DMS114 treated with DMSO at 0.1 percent for 48 hours (cell line): ENCODE measurements at regions not wholly inside any gene's neighbourhood (a gene's known extent, or its start where the extent isn't known, plus 50 kb on each side); places are given as distances from the start of the nearest gene placed in this dataset.

Experiments
- DNase-seq: peaks from one replicate; lab custom pipeline; 2025; ENCODE audit not compliant: unreplicated experiment; lab: John Stamatoyannopoulos, UW

DNA sequence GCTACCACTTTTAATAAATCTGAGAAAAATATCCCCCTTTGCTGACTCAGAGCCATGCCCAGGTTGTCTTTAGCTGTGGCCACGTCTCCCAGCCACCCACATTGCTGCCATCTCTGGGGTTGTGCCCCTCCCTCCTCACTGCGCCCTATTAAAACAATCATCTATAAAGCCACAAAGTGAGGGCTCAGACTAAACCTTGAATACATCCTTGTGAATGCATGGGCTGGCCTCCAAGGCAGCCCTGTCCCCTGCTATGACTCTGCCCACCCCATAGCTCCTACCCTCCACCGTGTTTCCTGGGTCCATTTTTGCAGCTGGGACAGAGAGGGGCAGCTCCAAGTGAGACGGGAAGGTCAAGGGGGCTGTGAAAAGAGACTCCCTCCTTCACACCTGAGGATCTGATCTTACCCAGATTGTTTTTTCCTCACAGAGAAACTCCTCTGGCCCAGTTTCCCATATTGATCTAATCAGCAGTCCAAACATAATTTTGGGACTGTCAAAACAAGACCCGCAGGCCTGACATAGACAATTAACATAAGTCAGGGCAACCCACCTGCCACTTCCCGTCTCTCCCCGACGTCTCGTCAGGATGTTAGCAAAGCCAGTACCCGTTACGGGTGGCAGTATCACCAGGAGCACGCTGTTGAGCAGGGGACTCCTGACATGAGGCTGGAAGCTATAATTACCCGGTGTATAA, 199.0 kb downstream of the KATNAL1 start:
- no peak for DNase-seq

DNA sequence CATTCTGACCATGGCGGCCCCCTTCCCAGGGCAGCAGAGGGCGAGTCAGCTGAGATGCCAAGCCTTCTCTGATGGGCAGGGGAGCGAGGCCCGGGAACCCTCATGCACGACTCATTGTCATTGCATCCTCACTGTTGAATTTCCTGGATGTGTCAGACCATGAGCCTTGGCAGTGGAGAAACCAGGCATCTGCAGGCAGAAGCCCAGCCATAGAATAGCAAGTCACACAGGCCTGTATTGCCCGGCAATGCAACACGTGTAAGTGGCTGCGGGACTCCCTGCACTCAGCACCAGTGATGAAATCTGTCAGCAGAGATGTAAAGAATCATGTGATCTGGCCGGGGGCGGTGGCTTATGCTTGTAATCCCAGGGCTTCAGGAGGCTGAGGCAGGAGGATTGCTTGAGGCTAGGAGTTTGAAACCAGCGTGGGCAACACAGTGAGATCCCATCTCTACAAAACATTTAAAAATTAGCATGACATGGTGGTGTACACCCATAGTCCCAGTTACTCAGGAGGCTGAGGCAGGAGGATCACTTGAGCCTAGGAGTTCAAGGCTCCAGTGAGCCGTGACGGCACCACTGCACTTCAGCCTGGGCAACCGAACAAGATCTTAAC, 199.7 kb downstream of the KATNAL1 start:
- DNase-seq, result no peak

DNA sequence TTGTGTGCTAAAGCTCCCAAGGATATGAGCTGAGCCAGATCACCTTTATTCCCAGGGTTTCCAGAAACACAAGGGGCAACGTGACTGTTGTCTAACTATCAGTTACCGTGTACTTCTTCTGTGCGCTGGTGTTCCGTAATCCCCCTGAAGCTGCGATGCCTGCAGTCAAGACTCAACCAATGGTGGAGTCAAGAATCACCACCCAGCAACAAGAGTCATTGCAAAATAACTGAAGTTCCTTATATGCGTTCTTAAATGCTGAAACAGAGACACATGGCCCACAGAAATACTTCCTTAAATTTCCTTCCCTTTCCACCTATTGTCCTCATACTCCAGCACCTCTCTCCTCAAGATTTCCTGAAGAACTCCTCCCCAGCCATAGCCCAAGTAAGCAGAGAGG, 200.2 kb downstream of the KATNAL1 start:
- no peak for DNase-seq

DNA sequence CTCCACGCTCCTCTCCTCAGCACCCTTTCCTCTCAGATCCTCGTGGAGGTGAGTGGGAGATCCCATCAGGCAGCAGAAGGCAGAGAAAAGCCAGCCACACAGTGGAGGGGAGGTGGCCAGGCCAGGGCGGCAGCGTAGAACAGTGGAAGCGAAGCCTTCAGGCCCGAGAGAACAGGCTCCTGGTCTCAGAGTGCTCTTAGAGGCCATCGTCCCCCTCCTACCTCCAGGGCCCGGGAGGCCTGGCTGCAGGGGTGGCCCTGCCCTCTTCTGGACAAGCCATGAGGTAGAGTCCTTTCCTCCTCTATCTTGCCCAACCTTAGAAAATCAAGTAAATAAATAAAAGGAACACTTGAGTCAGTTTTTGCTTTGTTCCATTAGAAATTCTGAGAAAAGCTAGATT, 202.0 kb downstream of the KATNAL1 start:
- DNase-seq, result no peak

DNA sequence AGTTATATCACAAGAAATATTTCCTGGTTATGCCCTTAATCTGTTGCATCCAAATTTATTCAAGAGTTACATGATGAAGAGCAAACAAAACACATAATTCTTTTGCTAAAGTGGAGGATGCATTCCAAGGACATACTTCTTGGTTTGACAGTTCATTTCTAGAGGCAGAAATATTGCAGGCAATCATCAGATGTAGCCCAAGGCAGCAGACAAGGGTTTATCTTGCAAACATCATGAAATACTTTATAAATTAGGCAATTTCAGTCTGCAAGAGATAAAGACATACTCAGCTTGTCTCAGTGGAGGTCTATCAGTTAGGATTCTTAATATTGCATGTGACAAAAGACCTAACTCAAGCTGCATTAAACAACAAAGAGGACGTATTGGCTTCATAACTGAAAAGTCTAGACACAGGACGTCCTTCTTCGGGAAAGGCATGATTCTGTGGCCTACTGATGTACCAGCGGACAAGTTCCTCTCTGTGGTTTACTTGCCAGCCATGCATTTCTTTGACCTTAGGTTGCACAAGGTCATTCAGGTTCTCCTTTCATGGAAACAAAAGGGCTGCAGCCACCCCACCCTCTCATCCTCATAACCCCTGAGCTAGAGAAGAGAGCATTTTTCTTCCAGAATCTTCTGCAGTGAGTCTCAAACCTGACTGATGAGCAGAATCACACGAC, 204.1 kb downstream of the KATNAL1 start:
- DNase-seq, result no peak

DNA sequence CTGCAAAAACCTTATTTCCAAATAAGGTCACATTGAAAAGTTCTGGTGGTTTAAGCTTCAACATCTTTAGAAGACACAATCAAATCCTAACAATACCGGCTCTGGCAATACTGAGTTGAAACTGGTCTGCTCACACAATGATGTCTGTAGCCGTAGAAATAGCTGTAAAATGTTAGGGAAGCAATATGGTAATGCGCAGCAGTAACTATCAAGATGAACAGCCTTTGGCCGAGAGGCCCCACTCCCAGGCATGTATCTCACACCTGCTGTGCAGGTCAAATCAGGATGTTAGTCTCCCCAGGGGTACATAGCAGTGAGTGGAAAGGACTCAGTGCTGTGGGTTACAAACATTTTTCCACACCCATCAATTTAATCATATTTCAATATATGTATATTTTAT, 207.1 kb downstream of the KATNAL1 start:
- DNase-seq, result no peak

DNA sequence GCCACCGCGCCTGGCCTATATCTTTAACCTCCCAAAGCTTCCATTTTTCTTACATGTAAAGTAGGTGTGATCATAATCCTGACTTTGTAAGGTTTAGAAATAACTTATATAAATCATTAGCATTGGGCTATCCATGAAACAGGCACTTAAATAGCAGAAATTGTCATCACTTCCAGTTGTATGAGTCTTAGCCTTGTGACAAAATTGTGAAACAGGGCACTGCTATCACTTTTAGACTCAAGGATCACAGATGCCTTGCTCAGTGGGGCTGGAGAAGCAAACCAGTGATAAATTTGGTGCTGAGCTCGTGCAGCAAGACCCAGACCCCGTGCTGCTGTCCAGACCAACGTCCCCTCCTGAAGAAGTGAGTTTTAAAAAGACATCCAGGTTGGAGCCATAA, 209.7 kb downstream of the KATNAL1 start:
- no peak for DNase-seq

DNA sequence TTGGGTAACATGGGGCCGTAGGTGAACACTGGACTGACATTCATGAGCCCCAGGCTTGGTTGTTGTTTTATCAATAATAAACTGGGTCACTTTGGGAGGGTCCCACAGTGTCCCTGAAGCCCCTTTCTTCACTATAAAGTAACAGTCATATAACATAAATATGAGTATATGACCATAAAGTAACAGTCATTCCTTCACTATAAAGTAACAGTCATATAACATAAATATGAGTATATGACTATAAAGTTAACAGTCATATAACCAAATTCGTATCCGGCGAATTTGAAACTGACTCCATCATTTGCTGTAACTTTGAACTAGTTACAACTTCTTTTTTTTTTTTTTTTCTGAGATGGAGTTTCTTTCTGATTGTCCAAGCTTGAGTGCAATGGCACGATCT, 210.3 kb downstream of the KATNAL1 start:
- DNase-seq, result no peak

DNA sequence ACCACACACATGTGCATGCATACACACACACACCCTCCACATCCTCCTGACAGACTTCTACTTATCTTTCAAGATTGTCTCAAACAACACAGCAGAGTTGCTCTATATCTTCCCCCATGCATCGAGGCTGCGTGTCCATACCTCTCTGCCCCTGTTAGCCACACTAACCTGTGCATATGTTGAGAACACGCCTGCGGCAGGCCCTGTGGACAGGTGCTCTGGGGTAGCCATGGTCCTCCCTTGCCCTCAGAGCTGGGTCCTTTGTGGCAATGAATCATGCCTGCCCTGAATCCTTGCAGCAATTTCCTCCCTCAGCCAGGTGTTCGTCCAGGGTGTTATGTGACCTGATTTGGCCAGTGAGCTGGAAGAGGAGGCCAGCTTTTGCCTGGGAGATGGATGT, 213.3 kb downstream of the KATNAL1 start:
- DNase-seq, result no peak

DNA sequence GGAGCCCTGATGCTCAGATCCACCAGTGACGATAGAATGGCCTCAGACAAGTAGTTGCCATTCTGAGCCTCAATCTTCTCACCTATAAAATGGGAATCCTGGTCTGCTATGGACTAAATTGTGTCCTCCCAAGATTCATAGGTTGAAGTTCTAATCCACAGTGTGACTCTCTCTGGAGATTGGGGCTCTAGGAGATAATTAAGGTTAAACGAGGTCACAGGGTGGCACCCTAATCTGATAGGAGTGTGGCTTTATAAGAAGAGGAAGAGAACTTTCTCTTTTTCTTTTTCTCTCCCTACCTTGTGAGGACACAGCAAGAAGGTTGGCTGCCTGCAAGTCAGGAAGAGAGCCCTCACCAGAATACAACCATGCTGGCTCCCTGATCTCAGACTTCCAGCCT, 214.1 kb downstream of the KATNAL1 start:
- DNase-seq, result no peak

DNA sequence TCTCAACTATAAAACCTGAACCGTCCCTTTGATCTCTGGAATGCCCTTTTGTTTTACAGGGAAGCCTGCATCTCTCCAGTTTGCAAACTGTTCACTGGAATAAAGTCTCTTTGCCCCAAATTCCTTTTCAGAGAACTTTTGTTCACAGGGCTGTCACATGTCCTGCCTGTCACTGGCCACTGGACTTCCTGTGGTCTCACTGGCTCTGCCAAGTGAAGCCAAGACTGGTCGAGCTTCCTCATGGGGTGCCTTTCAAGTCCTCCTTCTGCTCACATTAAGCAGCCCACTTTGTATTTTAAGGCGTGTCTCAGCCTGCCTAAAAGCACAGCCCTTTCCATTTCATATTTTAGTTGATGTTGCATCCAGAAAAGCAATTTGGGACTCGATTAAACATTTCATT, 215.7 kb downstream of the KATNAL1 start:
- no peak for DNase-seq

DNA sequence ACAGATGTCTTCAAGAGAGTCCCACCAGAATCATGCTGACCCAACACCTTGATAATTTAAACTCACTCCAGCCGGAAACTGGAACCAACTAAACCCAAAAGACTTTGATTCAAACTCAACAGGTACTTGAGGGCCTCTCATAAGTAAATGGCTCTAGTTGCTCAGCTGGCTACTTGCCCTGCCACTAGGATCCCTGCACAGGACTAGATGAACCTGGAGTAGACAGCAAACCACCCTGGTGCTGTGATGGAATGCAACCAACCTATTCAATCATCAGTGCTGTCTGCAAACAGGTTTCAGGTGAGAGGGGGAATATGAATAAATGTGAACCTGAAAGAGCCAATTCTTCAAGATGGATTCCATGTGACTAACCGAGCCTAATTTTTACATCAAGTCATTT, 216.3 kb downstream of the KATNAL1 start:
- no peak for DNase-seq

DNA sequence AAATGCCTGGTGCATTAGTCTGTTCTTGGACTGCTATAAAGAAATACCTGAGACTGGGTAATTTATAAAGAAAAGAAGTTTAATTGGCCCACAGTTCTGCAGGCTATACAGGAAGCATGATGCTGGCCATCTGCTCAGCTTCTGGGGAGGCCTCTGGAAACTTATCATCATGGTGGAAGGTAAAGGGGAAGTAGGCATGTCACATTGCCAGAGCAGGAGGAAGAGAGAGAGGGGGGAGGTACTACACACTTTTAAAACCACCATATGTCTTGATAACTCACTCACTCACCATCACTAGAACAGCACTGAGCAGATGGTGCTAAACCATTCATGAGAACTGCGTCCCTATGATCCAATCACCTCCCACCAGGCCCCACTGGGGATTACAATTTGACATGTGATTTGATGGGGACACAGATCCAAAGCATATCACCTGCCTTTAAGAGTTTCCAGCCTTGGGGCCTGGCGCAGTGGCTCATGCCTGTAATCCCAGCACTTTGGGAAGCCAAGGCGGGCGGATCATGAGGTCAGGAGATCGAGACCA, 219.0 kb downstream of the KATNAL1 start:
- DNase-seq, result no peak

DNA sequence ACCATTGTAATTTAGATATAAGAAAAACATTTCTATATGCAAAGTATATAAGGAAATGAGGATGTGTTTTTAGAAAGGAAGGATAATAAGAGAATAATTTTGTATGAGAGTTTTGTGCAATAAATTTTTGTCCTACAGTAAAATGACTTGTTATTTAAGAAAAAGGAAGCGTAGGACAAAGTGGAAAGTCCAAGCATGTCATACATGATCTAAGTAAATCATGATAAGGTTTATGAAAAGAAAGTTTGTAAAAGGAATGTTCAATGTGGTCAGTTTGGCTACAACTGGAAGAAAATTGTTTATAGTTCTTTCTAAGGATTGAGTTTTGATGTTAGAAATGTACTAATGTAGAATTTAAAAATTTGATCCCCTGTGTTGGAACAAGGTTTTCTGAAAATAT, 222.3 kb downstream of the KATNAL1 start:
- no peak for DNase-seq

DNA sequence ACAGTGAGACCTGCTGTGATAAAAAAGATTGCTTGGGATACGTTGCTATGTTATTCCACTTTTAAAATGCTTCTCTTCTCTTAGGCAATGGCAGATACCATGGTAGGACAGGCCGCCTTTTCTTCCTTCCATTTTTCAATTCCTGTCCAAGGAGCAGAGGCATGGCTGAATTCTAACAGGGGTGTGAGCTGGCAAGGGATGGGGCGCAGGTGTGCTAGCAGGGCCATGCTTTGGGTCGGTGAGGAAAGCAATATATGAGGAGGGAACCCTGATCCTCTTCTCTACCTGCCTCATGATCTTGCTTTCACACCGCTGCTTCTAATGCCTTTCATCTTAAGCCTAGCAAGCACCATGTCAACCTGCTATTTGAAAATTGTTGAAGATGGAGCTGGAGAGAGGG, 225.0 kb downstream of the KATNAL1 start:
- no peak for DNase-seq

DNA sequence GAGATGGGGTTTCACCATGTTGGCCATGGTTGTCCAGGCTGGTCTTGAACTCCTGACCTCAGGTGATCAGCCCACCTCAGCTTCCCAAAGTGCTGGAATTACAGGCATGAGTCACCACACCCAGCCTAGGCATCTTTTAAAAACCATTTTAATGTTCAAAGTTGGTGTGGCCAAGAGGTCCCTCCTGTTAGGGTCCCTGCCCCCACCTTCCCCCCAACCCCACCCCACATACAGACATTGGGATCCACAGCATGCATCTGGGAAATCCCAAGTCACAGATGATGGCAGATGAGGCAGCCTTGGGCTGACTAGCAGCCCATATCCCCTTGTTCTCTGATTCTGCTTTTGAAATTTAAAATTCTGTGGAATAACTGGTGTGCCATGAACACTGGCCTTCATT, 226.0 kb downstream of the KATNAL1 start:
- DNase-seq, result no peak

DNA sequence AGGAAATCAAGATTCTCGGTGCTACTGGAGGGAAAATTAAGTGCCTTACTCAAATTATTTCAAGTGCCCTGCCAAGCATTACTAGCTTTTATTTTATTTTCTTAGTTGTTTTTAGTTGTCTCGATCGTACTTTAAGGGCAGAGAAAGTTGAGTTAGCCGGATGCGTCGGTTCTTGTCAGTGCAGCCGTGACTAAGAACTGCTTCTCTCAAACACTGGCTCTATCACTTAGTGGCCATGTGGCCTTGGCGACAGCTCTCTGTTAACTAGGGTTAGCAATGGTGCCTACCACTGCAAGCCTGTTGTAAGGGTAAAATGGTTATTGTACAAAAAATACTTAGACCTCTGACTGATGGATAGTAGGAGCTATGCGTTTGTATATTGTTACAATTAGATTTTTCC, 227.8 kb downstream of the KATNAL1 start:
- no peak for DNase-seq

DNA sequence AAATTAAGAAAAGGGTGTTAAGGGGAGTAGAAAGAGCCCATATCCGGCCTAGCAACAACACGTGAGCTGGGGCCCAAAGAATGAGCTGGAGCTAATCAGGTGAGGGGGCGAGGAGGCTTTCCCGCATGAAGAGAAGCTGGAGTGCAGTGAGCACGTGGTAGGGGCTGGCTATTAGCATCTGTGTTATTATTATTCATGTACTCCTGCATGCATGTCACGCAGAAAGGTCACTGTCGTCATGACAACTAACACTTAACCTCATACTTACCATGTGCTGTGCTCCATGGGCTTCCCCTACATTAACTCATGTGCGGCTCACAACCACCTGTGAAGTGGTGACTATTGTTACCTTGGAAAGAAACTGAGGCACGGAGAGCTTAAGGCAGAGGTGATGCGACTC, 227.6 kb upstream of the UBL3 start:
- no peak for DNase-seq

DNA sequence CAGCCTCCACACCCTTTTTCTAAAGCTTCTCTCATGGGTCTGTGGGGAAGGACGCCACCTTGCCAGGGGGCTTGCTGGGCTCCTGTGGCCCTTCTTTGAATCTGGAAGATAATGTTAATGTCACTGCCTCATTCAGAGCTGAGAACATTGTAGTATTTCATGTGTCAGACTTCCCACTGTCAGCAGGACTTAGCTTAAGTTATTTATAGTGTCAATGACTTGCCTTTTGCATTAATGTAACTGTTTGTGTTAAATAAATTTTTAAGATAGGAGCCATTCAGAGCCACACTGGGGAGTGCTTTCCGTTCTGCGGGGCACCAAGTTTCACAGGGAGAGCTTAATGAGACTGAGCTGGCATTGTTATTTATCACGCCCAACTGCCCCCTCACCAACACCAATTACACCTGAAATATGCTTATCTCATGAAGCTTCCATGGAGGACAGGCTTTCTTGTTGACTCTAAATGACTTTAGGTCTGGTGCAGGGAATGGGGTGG, 226.9 kb upstream of the UBL3 start:
- no peak for DNase-seq

DNA sequence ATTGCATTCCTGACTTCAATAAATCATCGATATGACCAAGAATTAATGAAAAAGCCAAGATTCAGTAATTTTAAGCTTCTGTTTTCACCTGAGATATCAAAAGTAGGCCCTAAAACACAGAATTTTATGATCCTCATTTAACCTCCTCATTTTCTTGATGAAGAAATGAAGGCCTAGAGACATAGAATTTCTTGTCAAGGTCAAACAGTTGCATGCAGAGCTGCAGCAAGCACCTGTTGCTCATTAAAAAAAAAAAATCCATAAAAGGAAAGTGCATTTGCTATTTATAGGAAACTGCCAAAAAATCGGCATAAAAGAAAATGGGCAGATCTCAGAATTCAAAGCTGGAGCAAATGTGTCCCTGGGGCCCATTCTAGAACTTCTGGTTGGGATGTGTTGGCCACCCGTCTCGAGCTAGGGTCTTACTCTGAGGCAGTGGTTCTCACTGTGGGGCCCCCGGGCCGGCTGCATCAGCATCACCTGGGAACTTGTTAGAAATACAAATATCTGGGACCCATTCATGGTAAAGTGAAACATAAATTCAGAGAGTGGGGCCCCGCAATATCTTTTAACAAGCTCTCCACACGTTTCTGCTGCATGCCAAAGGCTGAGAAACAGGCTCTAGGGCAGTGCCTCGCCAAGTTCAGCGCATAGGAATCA, 224.7 kb upstream of the UBL3 start:
- no peak for DNase-seq

DNA sequence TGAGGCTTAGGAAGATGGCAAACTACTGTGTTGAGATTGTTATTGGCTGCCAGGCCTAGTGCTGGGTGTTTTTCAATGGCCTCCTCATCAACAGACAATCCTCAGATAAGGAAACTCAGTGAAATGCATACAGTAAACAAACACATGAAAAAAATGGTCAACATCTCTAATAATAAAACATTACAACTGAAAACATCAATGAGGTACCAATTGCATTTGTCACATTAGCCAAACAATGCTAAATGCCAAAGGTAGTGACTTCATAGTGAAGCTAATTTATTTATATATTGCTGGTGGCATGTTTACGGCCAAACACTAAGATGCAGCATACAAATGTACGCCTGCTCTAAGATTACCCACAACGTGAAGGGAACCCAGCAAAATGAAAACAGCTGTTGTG, 224.0 kb upstream of the UBL3 start:
- DNase-seq, result no peak

DNA sequence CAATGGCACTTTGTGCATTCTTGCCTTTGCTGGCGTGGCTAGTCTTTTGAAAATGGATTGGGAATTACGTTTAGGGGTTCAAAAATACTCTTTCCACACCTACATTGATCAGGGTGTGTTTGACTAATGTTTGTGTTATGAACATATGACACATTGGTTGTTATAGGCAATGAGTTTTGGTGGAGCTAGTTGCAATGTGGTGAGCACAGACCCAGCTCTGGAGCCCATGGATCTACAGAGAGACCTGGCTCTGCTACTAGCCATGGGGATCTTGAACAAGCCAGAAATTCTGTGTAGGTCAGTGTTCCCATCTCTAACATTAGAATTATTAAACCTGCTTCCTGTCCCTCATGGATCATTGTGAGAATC, 222.4 kb upstream of the UBL3 start:
- no peak for DNase-seq
